ENCODE measurements at regions not wholly inside any gene's neighbourhood (a gene's known extent, or its start where the extent isn't known, plus 50 kb on each side); places are given as distances from the start of the nearest gene placed in this dataset.

DNA sequence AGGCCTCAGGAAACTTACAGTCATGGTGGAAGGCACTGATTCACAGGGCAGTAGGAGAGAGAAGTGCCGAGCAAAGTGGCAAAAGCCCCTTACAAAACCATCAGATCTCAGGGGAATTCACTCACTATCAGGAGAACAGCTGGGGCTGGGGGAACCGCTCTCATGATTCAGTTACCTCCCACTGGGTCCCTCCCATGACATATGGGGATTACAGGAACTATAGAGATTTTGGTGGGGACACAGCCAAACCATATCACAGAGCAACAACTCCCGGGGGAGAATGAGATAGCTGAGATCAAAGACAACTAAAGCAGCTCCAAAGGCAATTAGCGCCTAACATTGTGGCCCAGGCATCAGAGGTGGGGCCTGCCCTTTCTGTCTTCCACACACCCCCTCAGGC, 85.4 kb upstream of the VOPP1 start:
- TF ChIP-seq, protein P1, sequence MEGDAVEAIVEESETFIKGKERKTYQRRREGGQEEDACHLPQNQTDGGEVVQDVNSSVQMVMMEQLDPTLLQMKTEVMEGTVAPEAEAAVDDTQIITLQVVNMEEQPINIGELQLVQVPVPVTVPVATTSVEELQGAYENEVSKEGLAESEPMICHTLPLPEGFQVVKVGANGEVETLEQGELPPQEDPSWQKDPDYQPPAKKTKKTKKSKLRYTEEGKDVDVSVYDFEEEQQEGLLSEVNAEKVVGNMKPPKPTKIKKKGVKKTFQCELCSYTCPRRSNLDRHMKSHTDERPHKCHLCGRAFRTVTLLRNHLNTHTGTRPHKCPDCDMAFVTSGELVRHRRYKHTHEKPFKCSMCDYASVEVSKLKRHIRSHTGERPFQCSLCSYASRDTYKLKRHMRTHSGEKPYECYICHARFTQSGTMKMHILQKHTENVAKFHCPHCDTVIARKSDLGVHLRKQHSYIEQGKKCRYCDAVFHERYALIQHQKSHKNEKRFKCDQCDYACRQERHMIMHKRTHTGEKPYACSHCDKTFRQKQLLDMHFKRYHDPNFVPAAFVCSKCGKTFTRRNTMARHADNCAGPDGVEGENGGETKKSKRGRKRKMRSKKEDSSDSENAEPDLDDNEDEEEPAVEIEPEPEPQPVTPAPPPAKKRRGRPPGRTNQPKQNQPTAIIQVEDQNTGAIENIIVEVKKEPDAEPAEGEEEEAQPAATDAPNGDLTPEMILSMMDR (conservative IDR thresholded peaks at IDR 0.05 in 1 of 2, IDR thresholded peaks at IDR 0.05 in 1 of 2; ENCODE audit: extremely low read depth in 1 of 2, insufficient read depth in 1 of 2, low read depth in 1 of 2, low read length in 2 of 2), result no peak
- no peak for TF ChIP-seq EZH2 (IDR thresholded peaks at IDR 0.05; ENCODE audit: borderline replicate concordance, low read length)

Measured in mammary epithelial cell (primary cell).